Type B pancreatic cell (in vitro differentiated cells): ENCODE measurements at regions not wholly inside any gene's neighbourhood (a gene's known extent, or its start where the extent isn't known, plus 50 kb on each side); places are given as distances from the start of the nearest gene placed in this dataset.

Experiments
- DNase-seq: peaks from one replicate; pipeline ENCODE4 v3.0.0; 2021; ENCODE audit warnings: mixed read lengths; ENCODE audit not compliant: unreplicated experiment; ENCODE audit errors: extremely low spot score
- H3K27ac Mint-ChIP-seq: 2 replicates; pipeline ENCODE4 v1.8.0; 2021; ENCODE audit warnings: mild to moderate bottlenecking, mixed read lengths
- H3K27me3 Mint-ChIP-seq: 2 replicates; pipeline ENCODE4 v1.8.0; 2021; ENCODE audit warnings: mixed read lengths
- H3K36me3 Mint-ChIP-seq: 2 replicates; pipeline ENCODE4 v1.8.0; 2021; ENCODE audit warnings: mixed read lengths
- H3K4me1 Mint-ChIP-seq: one replicate; pipeline ENCODE4 v1.8.0; 2021; ENCODE audit warnings: mixed read lengths; ENCODE audit not compliant: unreplicated experiment
- H3K4me3 Mint-ChIP-seq: 2 replicates; pipeline ENCODE4 v1.8.0; 2021; ENCODE audit warnings: mild to moderate bottlenecking, mixed read lengths
- H3K9me3 Mint-ChIP-seq: 2 replicates; pipeline ENCODE4 v1.8.0; 2021; ENCODE audit warnings: mixed read lengths
- CTCF ChIP-seq: fragments of 200-600 bp; sonication (generic); conservative IDR thresholded peaks from 2 replicates; pipeline ENCODE4 v1.5.0; 2021; ENCODE audit warnings: antibody characterized with exemption, mild to moderate bottlenecking

DNA sequence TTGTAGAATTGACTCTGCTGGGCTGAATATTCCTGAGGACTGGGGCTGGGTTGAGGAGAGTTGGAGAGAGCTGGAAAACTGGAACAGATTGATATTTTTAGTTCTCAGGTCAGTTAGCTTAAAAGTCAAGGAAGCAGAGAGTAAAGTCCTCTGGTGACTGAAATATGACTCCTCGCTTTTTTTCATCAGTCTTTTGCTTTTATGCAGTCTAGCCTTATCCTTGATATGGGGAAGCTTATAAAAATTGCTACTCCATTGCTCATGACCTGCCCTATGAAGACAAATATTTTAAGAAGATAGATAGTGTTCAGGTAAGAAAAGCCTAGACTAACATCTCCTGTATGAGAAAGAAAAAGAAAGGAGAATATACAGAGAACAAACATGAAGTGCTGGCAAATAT is 152.7 kb downstream of the C4orf33 start:
- peaks cover 8% of the 10 kb centered on the region for H3K4me1 Mint-ChIP-seq
- no peak for TF ChIP-seq CTCF
- no peak overlapping the region for H3K27ac Mint-ChIP-seq
- H3K9me3 Mint-ChIP-seq: no peaks in the 10 kb centered on the region
- H3K36me3 Mint-ChIP-seq: no peaks in the 10 kb centered on the region
- no peak for DNase-seq
- no peak overlapping the region for H3K4me3 Mint-ChIP-seq
- peaks cover 11% of the 10 kb centered on the region for H3K27me3 Mint-ChIP-seq

- peaks cover 5% of the 10 kb centered on the region for H3K27me3 Mint-ChIP-seq
These were observed 158.2 kb downstream of the C4orf33 start for GRCh38 chr4:129254126-129254525.

DNA sequence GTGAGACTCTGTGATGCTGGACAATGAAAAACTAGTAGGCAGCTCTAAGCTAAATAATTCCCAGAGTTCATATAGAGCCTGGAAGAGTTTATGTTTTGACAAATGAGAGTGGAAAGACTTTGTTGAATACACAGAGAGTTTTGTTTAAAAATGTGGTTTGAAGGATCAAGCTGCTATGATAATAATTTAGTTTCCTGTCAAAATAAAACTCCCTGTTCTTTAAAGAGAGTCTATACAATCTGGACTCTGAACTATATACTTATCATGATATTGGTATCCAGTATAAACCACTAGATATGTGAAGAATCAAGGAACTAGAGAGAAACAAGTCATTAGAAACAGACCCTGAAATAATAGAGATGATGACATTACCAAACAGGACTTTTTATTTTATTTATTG is 158.6 kb downstream of the C4orf33 start:
- Mint-ChIP-seq H3K27ac (no peak overlapping the region), H3K9me3 (no peaks in the 10 kb centered on the region), H3K36me3 (no peaks in the 10 kb centered on the region), H3K4me1 (no peaks in the 10 kb centered on the region), H3K27me3 (peaks cover 5% of the 10 kb centered on the region), H3K4me3 (no peak overlapping the region)
- TF ChIP-seq CTCF: no peak
- no peak for DNase-seq

More at GRCh38 chr4:129254126-129254525, 158.2 kb downstream of the C4orf33 start:
- Mint-ChIP-seq H3K36me3 (no peaks in the 10 kb centered on the region), H3K4me1 (no peaks in the 10 kb centered on the region), H3K9me3 (no peaks in the 10 kb centered on the region), H3K4me3 (no peak overlapping the region), H3K27ac (no peak overlapping the region)
- TF ChIP-seq CTCF: no peak
- no peak for DNase-seq

DNA sequence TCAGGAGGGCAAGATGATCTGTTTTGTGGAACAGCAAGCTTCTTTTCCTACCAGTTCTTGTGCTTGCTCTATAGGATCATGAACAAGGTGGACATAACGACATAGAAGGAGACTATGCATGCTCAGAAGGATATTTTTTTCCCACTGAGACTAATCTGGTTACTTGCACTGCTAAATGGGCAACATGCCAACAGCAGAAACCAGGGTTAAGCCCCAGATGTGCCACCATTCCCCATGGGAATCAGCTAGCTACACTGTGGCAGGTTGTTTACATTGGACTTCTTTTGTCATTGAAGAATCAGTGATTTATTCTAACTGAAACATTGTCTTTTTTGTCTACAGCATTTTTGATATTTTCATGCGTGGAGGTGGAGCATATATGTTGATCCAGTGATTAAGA is 165.6 kb downstream of the C4orf33 start:
- peaks cover 19% of the 10 kb centered on the region for H3K27me3 Mint-ChIP-seq
- no peak for DNase-seq
- H3K36me3 Mint-ChIP-seq: no peaks in the 10 kb centered on the region
- no peak overlapping the region for H3K4me3 Mint-ChIP-seq
- no peak for TF ChIP-seq CTCF
- no peaks in the 10 kb centered on the region for H3K4me1 Mint-ChIP-seq
- H3K27ac Mint-ChIP-seq: no peak overlapping the region
- no peaks in the 10 kb centered on the region for H3K9me3 Mint-ChIP-seq

DNA sequence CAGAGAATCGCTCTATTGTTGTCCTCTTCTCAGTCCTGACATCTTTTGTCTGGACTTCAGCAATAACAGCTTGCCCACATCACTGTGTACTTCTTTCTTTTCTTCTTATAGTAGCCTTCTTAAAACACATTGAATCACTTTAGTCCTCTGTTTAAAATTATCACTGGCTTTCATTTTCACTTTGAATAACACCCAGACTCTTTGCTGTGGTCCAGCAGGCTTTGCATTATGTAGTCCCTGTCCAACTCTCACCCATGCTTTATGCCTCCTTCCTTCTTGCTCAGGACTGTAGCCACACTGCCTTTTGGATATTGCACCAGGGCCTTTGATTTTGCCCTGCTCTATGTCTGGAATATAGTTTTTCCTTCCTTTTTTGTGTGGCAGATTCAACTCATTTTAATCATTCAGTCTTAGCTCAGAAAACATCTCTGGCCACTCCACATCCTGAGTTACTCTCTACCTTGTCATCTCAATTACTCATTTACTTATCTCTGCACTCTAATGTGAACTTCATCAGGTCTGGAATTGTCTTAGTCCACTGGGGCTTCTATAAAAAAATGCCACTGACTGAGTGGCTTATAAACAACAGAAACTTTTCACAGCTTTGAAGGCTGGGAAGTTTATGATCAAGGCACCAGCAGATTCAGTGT is 168.2 kb downstream of the C4orf33 start:
- Mint-ChIP-seq H3K9me3 (no peaks in the 10 kb centered on the region), H3K4me3 (no peak overlapping the region), H3K36me3 (no peaks in the 10 kb centered on the region), H3K27me3 (peaks cover 24% of the 10 kb centered on the region), H3K27ac (no peak overlapping the region), H3K4me1 (no peaks in the 10 kb centered on the region)
- no peak for TF ChIP-seq CTCF
- no peak for DNase-seq

DNA sequence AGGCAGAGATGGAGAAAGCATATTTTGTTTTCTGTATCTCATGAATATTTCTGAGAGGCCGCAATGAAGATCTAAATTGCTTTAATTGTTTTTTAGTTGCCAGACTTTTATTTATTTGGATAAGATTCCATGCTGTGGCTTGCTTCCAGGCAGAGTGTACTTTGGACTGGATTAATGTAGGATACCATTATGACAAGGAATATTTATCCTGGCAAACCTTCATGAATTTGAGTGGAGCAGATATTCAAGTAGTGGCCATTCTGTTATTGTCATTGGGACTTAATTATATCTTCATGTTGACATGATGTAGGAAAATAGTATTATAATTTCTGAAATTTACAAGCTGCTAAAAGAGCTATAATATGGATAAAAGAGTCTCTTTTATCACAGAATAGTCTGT is 182.9 kb downstream of the C4orf33 start:
- Mint-ChIP-seq H3K27me3 (peaks cover 12% of the 10 kb centered on the region), H3K4me1 (no peaks in the 10 kb centered on the region), H3K4me3 (no peak overlapping the region), H3K36me3 (no peaks in the 10 kb centered on the region), H3K27ac (no peak overlapping the region), H3K9me3 (no peaks in the 10 kb centered on the region)
- DNase-seq: no peak
- TF ChIP-seq CTCF: no peak
